GM19372 (cell line): ENCODE measurements at regions not wholly inside any gene's neighbourhood (a gene's known extent, or its start where the extent isn't known, plus 50 kb on each side); places are given as distances from the start of the nearest gene placed in this dataset.
"Not testable (repeated sequence)": the region's sequence is repeated elsewhere in the genome, so short reads cannot be mapped to it uniquely, and the experiment has no call there.

Source experiments
- ATAC-seq: cut with Tn5 transposase; IDR thresholded peaks from one replicate; pipeline ENCODE4 v1.9.1; 2021; ENCODE audit warnings: mild to moderate bottlenecking, low read depth, moderate library complexity; ENCODE audit not compliant: unreplicated experiment

DNA sequence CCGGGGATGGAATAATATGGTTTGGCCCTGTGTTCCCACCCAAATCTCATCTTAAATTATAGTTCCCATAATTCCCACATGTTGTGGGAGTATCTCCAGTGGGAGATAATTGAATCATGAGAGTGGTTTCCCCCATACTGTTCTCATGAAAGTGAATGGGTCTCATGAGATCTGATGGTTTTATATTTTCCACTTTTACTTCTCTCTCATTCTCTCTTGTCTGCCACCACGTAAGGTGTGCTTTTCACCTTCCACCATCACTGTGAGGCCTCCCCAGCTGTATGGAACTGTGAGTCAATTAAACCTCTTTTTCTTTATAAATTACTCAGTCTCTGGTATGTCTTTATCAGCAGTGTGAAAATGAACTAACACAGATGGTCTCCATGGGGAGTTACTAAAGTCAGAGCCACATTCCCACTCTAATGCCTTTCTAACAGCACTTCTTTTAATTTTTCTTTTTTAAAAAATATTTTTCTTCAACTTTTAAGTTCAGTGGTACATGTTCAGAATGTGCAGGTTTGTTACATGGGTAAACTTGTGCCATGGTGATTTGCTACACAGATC lies 306.6 kb downstream of the DTHD1 start:
- ATAC-seq = no peak

GRCh38 chr4:36590343-36590742 lies 308.9 kb downstream of the DTHD1 start:
- ATAC-seq = no peak

- no peak for ATAC-seq
These were observed 320.6 kb downstream of the DTHD1 start for GRCh38 chr4:36601864-36602495.

DNA sequence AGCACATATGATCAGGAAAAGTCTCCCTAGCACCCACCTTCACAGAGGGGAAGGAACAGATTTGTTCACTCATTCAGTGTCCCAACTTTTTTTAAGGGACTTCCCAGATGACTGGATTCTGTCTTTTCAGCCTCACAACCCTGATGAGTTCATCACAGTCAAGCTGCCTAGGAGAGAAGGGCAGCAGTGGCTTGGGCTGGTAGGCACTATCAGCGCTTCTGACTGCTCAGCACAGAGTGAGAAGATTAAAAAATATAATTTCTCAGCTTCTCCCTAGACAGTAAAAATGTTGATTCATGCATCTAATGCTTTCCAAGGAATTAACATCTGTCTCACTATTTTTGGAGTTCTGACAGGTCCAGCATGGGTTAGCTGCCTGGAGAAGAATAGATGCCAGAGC lies 328.2 kb downstream of the DTHD1 start:
- ATAC-seq = no peak

GRCh38 chr4:36610628-36611027 lies 329.2 kb downstream of the DTHD1 start:
- no peak for ATAC-seq

DNA sequence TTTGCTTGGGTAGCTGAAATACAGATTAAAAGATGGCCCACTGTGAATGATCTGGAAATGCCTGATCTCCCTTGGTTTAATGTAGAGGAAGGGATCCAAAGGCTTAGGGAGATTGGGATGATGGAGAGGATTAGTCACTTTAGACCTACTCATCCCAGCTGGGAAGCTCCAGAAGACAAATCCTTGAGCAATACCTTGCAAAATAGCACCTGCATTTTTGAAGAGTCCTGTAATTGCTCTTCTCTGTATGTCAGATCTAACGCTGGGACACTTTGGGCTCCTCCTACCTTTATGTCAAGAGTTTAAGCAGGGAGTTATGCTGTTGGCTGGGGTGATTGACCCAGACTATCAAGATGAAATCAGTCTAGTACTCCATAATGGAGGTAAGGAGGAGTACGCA lies 331.7 kb downstream of the DTHD1 start:
- ATAC-seq = not testable (repeated sequence)

DNA sequence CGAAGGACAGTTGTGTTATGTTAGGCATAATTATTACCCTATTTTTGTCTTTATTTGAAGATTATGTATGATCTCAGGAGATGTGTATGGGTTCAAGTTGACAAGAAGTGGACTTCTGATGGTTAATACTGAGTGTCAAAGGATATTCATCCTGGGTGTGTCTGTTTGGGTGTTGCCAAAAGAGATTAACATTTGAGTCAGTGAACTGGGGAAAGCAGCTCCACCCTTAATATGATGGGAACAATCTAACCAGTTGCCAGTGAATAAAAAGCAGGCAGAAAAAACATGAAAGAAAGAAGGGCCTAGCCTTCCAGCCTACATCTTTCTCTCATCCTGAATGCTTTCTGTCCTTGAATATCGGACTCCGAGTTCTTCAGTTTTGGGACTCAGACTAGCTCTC lies 332.6 kb downstream of the DTHD1 start:
- ATAC-seq = no peak

GRCh38 chr4:36618102-36618501 lies 336.7 kb downstream of the DTHD1 start:
- ATAC-seq = no peak

GRCh38 chr4:36624030-36624429 lies 342.6 kb downstream of the DTHD1 start:
- ATAC-seq = no peak

DNA sequence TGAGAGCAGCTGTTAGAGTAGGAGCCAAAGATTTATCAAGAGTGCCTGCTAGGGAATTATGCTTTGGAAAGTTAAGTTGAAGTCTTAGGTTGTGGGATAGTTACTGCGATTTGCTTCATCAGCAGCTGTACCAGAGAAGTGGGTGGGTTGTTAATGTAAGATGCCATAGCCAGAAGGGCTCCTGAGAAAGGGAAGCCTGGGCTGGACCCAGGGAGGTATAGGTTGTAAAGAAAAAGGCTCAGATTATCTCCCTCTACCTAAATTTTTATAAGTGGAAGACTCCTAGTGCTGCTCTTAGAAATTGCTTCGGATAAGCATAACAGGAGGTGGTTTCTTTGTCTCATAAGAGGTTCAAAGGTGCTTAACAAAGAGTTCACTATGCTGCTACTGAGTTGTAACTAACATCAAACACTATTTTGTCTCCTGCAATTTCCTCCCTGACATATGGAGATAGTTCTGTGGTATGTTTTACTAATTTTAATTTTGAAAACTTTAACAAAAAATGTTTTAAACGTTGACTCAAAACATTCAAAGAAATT lies 356.9 kb downstream of the DTHD1 start:
- no peak for ATAC-seq

GRCh38 chr4:36640876-36641275 lies 359.5 kb downstream of the DTHD1 start:
- ATAC-seq = no peak

- ATAC-seq = peak; percentile 89
These were observed 369.8 kb downstream of the DTHD1 start for GRCh38 chr4:36651253-36651652.

DNA sequence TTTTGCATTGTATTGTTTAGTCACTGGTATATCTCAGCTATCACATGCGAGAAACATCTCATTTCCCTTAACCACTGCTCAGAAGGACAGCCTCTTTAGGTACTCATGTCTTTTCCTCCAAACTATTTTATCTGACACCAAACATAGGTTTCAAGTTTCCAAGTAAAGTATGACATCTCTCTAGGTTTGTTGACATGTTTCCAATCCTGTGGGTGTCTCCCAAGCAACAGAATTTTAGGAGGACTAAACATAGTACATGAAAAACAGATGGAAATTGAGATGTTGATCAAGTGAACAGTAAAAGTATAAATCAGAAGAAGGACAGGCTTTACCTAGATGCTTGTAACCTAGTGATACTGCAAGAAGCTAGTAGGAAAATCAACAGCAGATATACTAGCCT lies 371.4 kb downstream of the DTHD1 start:
- no peak for ATAC-seq

GRCh38 chr4:36665985-36666527 lies 384.6 kb downstream of the DTHD1 start:
- no peak for ATAC-seq

- no peak for ATAC-seq
These were observed 394.0 kb downstream of the DTHD1 start for GRCh38 chr4:36675436-36675835.

GRCh38 chr4:36676139-36677050 lies 395.0 kb downstream of the DTHD1 start:
- no peak for ATAC-seq

- no peak for ATAC-seq
These were observed 395.7 kb downstream of the DTHD1 start for GRCh38 chr4:36677112-36677511.

GRCh38 chr4:36677874-36678273 lies 396.5 kb downstream of the DTHD1 start:
- no peak for ATAC-seq

GRCh38 chr4:36687681-36688080 lies 406.3 kb downstream of the DTHD1 start:
- no peak for ATAC-seq

- ATAC-seq = no peak
These were observed 411.2 kb downstream of the DTHD1 start for GRCh38 chr4:36692586-36692985.

- no peak for ATAC-seq
These were observed 420.8 kb downstream of the DTHD1 start for GRCh38 chr4:36702245-36702644.
